ENCODE measurements at regions not wholly inside any gene's neighbourhood (a gene's known extent, or its start where the extent isn't known, plus 50 kb on each side); places are given as distances from the start of the nearest gene placed in this dataset.

DNA sequence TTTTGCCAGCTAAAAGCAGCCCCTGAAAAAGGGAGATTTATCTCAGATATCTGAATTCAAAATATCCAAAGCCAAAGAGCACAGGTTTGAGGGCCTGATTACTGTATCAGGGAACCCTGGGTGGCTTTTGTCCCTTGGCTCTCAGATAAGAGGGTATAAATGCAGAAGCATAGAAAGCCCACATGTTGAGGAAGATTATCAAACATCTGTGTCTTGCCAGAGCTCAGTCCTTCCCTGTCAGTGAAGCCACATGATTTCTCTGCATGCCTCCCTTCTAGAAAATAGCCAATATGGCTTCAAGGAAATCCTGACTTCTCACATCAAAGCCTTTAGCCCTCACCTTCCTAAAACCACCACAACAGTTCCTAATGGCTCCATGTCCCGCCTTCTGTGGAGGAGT, 408.0 kb upstream of the DMAC1 start:
- ATAC-seq, result no peak
- CTCF ChIA-PET (ENCODE audit: low intra/inter-chr PET ratio, low total read pairs), result no interaction called here

More for the DNA sequence above, 408.0 kb upstream of the DMAC1 start:
- in situ Hi-C loops (cut with HindIII; ENCODE audit: extremely low pct_ligation_motif_present, low pct_unique_long_range_greater_than_20kb) (no loop called here), intact Hi-C loops (cut with micrococcal nuclease; ENCODE audit: unreplicated experiment) (loop anchor here (10.0 kb wide), 1 partner anchor 1297 kb away; no protein-coding TSS in a partner anchor)
- no peak overlapping the region for H3K4me3 ChIP-seq (replicated peaks in 1 of 3; ENCODE audit: insufficient read depth in 1 of 3, low read depth in 2 of 3, low read length in 3 of 3)
- H3K36me3 ChIP-seq (replicated peaks in 1 of 2; ENCODE audit: control insufficient read depth in 1 of 2, insufficient read depth in 2 of 2, low read length in 2 of 2), result no peaks in the 10 kb centered on the region
- POLR2A ChIA-PET, result no interaction called here
- WGBS (ENCODE audit: low lambda C conversion rate), result 0% methylated on average over 1 of the region's 1 CpG
- peaks cover 75% of the 10 kb centered on the region for H3K9me3 ChIP-seq (ENCODE audit: low read length)
- BruUV-seq (replicated peaks), result no TSS peak
- H2AFZ ChIP-seq (ENCODE audit: low read length), result no peak overlapping the region
- H3K27me3 ChIP-seq (ENCODE audit: control insufficient read depth in 1 of 2, insufficient read depth in 2 of 2, low read length in 2 of 2), result no peaks in the 10 kb centered on the region
- no peak overlapping the region for H3K9ac ChIP-seq (ENCODE audit: insufficient read depth, low read depth, low read length)
- FAIRE-seq (no peak), DNase-seq (ENCODE audit: low spot score) (no peak)
- no peaks in the 10 kb centered on the region for H3K79me2 ChIP-seq (ENCODE audit: insufficient read depth, low read length)
- H3K4me2 ChIP-seq (ENCODE audit: low read depth, low read length), result no peak overlapping the region
- H3K4me1 ChIP-seq (ENCODE audit: insufficient read depth, low read length), result no peaks in the 10 kb centered on the region
- TF ChIP-seq MTA3 (CRISPR knock-in tag; IDR thresholded peaks at IDR 0.05) (no peak), ADNP (CRISPR knock-in tag; IDR thresholded peaks at IDR 0.05) (no peak), ZNF629 (CRISPR knock-in tag; conservative IDR thresholded peaks at IDR 0.05) (no peak), ZKSCAN1 (IDR thresholded peaks at IDR 0.05; ENCODE audit: low read length) (no peak), ZNF136 (CRISPR knock-in tag; IDR thresholded peaks at IDR 0.05; ENCODE audit: low read depth) (no peak), E2F5 (CRISPR knock-in tag; conservative IDR thresholded peaks at IDR 0.05) (no peak), THYN1 (CRISPR knock-in tag; IDR thresholded peaks at IDR 0.05; ENCODE audit: borderline replicate concordance, low read depth) (no peak), DDIT3 (CRISPR knock-in tag; IDR thresholded peaks at IDR 0.05) (no peak), ZNF781 (CRISPR knock-in tag; IDR thresholded peaks at IDR 0.05; ENCODE audit: borderline replicate concordance, not compliant biosample characterization) (no peak), ARNT2 (CRISPR knock-in tag; IDR thresholded peaks at IDR 0.05; ENCODE audit: low read depth) (no peak), PTBP1 (IDR thresholded peaks at IDR 0.05; ENCODE audit: low read depth, low read length, poor library complexity, severe bottlenecking) (no peak), HMGA1 (CRISPR knock-in tag; conservative IDR thresholded peaks at IDR 0.05) (no peak), NFKBIZ (CRISPR knock-in tag; IDR thresholded peaks at IDR 0.05) (no peak), DR1 (CRISPR knock-in tag; IDR thresholded peaks at IDR 0.05) (no peak), ZXDC (CRISPR knock-in tag; IDR thresholded peaks at IDR 0.05) (no peak)
- TF ChIP-seq, protein P1, sequence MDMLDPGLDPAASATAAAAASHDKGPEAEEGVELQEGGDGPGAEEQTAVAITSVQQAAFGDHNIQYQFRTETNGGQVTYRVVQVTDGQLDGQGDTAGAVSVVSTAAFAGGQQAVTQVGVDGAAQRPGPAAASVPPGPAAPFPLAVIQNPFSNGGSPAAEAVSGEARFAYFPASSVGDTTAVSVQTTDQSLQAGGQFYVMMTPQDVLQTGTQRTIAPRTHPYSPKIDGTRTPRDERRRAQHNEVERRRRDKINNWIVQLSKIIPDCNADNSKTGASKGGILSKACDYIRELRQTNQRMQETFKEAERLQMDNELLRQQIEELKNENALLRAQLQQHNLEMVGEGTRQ (IDR thresholded peaks at IDR 0.05; ENCODE audit: low read depth, low read length), result no peak
- TF ChIP-seq, protein P1 (CRISPR knock-in tag; IDR thresholded peaks at IDR 0.05; ENCODE audit: borderline replicate concordance), result no peak
- TF ChIP-seq, protein P2, sequence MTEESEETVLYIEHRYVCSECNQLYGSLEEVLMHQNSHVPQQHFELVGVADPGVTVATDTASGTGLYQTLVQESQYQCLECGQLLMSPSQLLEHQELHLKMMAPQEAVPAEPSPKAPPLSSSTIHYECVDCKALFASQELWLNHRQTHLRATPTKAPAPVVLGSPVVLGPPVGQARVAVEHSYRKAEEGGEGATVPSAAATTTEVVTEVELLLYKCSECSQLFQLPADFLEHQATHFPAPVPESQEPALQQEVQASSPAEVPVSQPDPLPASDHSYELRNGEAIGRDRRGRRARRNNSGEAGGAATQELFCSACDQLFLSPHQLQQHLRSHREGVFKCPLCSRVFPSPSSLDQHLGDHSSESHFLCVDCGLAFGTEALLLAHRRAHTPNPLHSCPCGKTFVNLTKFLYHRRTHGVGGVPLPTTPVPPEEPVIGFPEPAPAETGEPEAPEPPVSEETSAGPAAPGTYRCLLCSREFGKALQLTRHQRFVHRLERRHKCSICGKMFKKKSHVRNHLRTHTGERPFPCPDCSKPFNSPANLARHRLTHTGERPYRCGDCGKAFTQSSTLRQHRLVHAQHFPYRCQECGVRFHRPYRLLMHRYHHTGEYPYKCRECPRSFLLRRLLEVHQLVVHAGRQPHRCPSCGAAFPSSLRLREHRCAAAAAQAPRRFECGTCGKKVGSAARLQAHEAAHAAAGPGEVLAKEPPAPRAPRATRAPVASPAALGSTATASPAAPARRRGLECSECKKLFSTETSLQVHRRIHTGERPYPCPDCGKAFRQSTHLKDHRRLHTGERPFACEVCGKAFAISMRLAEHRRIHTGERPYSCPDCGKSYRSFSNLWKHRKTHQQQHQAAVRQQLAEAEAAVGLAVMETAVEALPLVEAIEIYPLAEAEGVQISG (CRISPR knock-in tag; IDR thresholded peaks at IDR 0.05), result no peak
- no peak overlapping the region for H3K27ac ChIP-seq (ENCODE audit: extremely low read length, insufficient read depth, low read length)
- H4K20me1 ChIP-seq (ENCODE audit: insufficient read depth, low read length), result no peaks in the 10 kb centered on the region
